ENCODE measurements at regions not wholly inside any gene's neighbourhood (a gene's known extent, or its start where the extent isn't known, plus 50 kb on each side); places are given as distances from the start of the nearest gene placed in this dataset.

GRCh38 chr2:226308323-226308680 is 491.3 kb downstream of the IRS1 start:
- TF ChIP-seq MAX (IDR thresholded peaks at IDR 0.05): no peak
- TF ChIP-seq, protein P1, sequence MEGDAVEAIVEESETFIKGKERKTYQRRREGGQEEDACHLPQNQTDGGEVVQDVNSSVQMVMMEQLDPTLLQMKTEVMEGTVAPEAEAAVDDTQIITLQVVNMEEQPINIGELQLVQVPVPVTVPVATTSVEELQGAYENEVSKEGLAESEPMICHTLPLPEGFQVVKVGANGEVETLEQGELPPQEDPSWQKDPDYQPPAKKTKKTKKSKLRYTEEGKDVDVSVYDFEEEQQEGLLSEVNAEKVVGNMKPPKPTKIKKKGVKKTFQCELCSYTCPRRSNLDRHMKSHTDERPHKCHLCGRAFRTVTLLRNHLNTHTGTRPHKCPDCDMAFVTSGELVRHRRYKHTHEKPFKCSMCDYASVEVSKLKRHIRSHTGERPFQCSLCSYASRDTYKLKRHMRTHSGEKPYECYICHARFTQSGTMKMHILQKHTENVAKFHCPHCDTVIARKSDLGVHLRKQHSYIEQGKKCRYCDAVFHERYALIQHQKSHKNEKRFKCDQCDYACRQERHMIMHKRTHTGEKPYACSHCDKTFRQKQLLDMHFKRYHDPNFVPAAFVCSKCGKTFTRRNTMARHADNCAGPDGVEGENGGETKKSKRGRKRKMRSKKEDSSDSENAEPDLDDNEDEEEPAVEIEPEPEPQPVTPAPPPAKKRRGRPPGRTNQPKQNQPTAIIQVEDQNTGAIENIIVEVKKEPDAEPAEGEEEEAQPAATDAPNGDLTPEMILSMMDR (IDR thresholded peaks at IDR 0.05; ENCODE audit: low read depth, low read length, missing input control): no peak
- no peak for TF ChIP-seq JUND (IDR thresholded peaks at IDR 0.05)
- TF ChIP-seq FOXA1 (IDR thresholded peaks at IDR 0.05): no peak

All from liver (tissue), 3 donors.